CD14-positive monocyte (primary cell): ENCODE measurements at regions not wholly inside any gene's neighbourhood (a gene's known extent, or its start where the extent isn't known, plus 50 kb on each side); places are given as distances from the start of the nearest gene placed in this dataset.

Source experiments
- DNase-seq, 3 donors: peaks; one replicate each; pipeline ENCODE4 v3.0.0-alpha.2; 2011 to 2022
- H2AFZ ChIP-seq: 2 replicates; pipeline ENCODE4 v1.6.0; 2012; ENCODE audit warnings: mild to moderate bottlenecking, low read depth, low read length, inconsistent platforms; ENCODE audit not compliant: insufficient read depth, poor library complexity, severe bottlenecking
- H3K27ac ChIP-seq, 2 donors: 1 replicate in 1 of 2; 2 replicates in 1 of 2; pipeline ENCODE4 v1.5.1; 2012 to 2013; ENCODE audit warnings: low read length in 2 of 2, control low read depth in 1 of 2, inconsistent platforms in 1 of 2, low read depth in 1 of 2, mild to moderate bottlenecking in 1 of 2
- H3K27me3 ChIP-seq, 2 donors: one replicate each; pipeline versions ENCODE4 v1.6.0 to v1.6.1; 2011 to 2013; ENCODE audit warnings: low read length in 2 of 2; ENCODE audit not compliant: control insufficient read depth in 2 of 2, insufficient read depth in 2 of 2
- H3K36me3 ChIP-seq, 2 donors: replicated peaks in 1 of 2; 1 replicate in 1 of 2; 2 replicates in 1 of 2; pipeline versions ENCODE4 v1.5.1 to v1.6.1; 2012 to 2013; ENCODE audit warnings: low read length in 2 of 2, control low read depth in 1 of 2, inconsistent platforms in 1 of 2, mild to moderate bottlenecking in 1 of 2; ENCODE audit not compliant: insufficient read depth in 2 of 2, control insufficient read depth in 1 of 2
- H3K4me1 ChIP-seq, 2 donors: 1 replicate in 1 of 2; 2 replicates in 1 of 2; pipeline versions ENCODE4 v1.5.1 to v1.6.1; 2012 to 2013; ENCODE audit warnings: low read length in 2 of 2, control low read depth in 1 of 2, inconsistent platforms in 1 of 2, mild to moderate bottlenecking in 1 of 2, moderate library complexity in 1 of 2; ENCODE audit not compliant: insufficient read depth in 2 of 2, control insufficient read depth in 1 of 2
- H3K4me2 ChIP-seq: replicated peaks from 2 replicates; pipeline ENCODE3; 2012; ENCODE audit warnings: low read length, moderate library complexity, mild to moderate bottlenecking; ENCODE audit not compliant: poor library complexity, severe bottlenecking; ENCODE audit errors: extremely low read depth
- H3K4me3 ChIP-seq, 3 experiments: fragments of 200-600 bp in 1 of 3; sonication (generic) in 1 of 3; replicated peaks in 1 of 3; 1 replicate in 2 of 3; 2 replicates in 1 of 3; pipeline ENCODE4 v1.5.1; 2011 to 2013; ENCODE audit warnings: low read length in 3 of 3, mild to moderate bottlenecking in 3 of 3, control low read depth in 2 of 3, low read depth in 2 of 3, inconsistent platforms in 1 of 3, moderate library complexity in 1 of 3
- H3K79me2 ChIP-seq: 2 replicates; pipeline ENCODE4 v1.6.0; 2012; ENCODE audit warnings: mild to moderate bottlenecking, control low read depth, inconsistent platforms, low read length, moderate library complexity; ENCODE audit not compliant: insufficient read depth
- H3K9ac ChIP-seq: 2 replicates; pipeline ENCODE4 v1.6.0; 2017; ENCODE audit warnings: low read length, mild to moderate bottlenecking; ENCODE audit not compliant: insufficient read depth, poor library complexity, severe bottlenecking
- H3K9me3 ChIP-seq, 2 donors: replicated peaks in 1 of 2; 1 replicate in 1 of 2; 2 replicates in 1 of 2; pipeline versions ENCODE4 v1.5.1 to v1.6.1; 2012 to 2013; ENCODE audit warnings: low read length in 2 of 2, control low read depth in 1 of 2; ENCODE audit not compliant: control insufficient read depth in 1 of 2, insufficient read depth in 1 of 2
- H4K20me1 ChIP-seq: 2 replicates; pipeline ENCODE4 v1.6.0; 2012; ENCODE audit warnings: mild to moderate bottlenecking, low read length, control low read depth, moderate library complexity; ENCODE audit not compliant: insufficient read depth
- H3K27ac Mint-ChIP-seq, 7 donors: one replicate each; pipeline ENCODE4 v1.8.0; 2020; ENCODE audit warnings: mild to moderate bottlenecking in 7 of 7, mixed read lengths in 7 of 7, moderate library complexity in 6 of 7, inconsistent platforms in 2 of 7
- H3K27me3 Mint-ChIP-seq, 3 donors: one replicate each; pipeline ENCODE4 v1.8.0; 2021 to 2022; ENCODE audit warnings: low read depth in 3 of 3, mild to moderate bottlenecking in 3 of 3, mixed read lengths in 3 of 3, moderate library complexity in 3 of 3, inconsistent platforms in 1 of 3
- H3K36me3 Mint-ChIP-seq, 2 donors: one replicate each; pipeline ENCODE4 v1.8.0; 2020; ENCODE audit warnings: mixed read lengths in 2 of 2, inconsistent platforms in 1 of 2, mild to moderate bottlenecking in 1 of 2
- H3K4me1 Mint-ChIP-seq: one replicate; pipeline ENCODE4 v1.8.0; 2020; ENCODE audit warnings: mild to moderate bottlenecking, mixed read lengths
- H3K4me3 Mint-ChIP-seq, 2 donors: one replicate each; pipeline ENCODE4 v1.8.0; 2020; ENCODE audit warnings: mild to moderate bottlenecking in 2 of 2, mixed read lengths in 2 of 2, moderate library complexity in 1 of 2
- H3K9me3 Mint-ChIP-seq, 7 donors: one replicate each; pipeline ENCODE4 v1.8.0; 2020 to 2022; ENCODE audit warnings: mixed read lengths in 7 of 7, mild to moderate bottlenecking in 6 of 7, moderate library complexity in 6 of 7, inconsistent platforms in 2 of 7
- WGBS: methylation state at CpG from one replicate; pipeline ENCODE4 v1.1.5; 2013; ENCODE audit warnings: missing lambda C conversion rate; ENCODE audit not compliant: insufficient coverage; 5-methylcytosine and 5-hydroxymethylcytosine counted together
- intact Hi-C, 2 donors: fragments of 100-400 bp; cut with micrococcal nuclease; formaldehyde crosslinking; loops; one replicate each; pipeline versions ENCODE4 v1.15.0 to v1.15.1; 2023
- TF ChIP-seq, protein P1 (sequence below): fragments of 200-600 bp; IDR thresholded peaks from one replicate; pipeline ENCODE4 v1.8.0; 2022; ENCODE audit warnings: antibody characterized with exemption, mild to moderate bottlenecking

DNA sequence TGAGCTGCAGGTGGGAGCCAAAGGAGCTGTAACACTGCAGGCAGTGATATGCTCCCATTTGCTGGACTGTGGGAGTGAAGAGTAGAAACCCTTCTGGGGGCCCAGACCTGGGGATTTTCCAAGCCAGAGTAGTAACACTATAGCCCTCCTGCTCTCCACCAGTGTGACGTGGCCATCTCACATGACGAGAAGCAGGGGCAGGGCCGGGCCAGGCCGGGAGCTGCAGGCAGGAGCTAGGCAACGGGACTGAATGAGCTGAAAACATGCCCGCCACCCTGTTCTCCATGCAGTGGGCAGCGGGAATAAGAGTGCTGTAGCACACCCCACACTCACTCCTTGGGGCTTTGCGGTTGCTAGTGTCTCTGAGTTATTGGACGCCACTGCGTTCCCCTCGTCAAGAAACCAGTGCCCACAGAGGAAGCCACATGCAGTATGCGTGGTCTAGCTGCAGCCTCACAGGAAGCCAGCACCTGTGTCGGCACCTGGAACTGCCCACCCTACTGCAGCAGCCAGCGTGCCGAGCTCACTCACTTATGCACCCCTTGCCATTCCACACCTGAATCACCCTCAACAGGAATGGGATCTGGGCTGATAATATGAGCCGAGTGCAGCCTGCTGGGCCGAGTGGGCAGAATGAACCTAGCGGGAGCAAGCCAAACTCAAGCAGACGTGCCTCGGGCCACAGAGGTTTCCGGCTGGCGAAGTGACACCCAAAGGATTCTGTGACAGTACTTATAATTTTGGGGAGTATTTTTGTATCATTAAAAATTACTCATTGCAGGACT is 1389.6 kb downstream of the KCNT2 start:
- Histone ChIP-seq H3K4me1 (no peaks in the 10 kb centered on the region), H3K27ac (no peak overlapping the region), H3K79me2 (no peaks in the 10 kb centered on the region), H3K9ac (no peak overlapping the region), H3K4me2 (no peak overlapping the region), H3K27me3 (no peaks in the 10 kb centered on the region), H4K20me1 (no peaks in the 10 kb centered on the region), H3K36me3 (no peaks in the 10 kb centered on the region), H3K4me3 (no peak overlapping the region), H2AFZ (no peak overlapping the region), H3K9me3 (peaks cover 8 to 10% of the 10 kb centered on the region in 2 donors)
- DNase-seq = no peak
- peaks cover 0 to 3% (median 2%) of the 10 kb centered on the region in 3 donors for H3K27me3 Mint-ChIP-seq
- H3K36me3 Mint-ChIP-seq = no peaks in the 10 kb centered on the region
- 91% methylated on average over 16 of the region's 22 CpGs for WGBS
- H3K4me1 Mint-ChIP-seq = no peaks in the 10 kb centered on the region
- TF ChIP-seq, protein P1, sequence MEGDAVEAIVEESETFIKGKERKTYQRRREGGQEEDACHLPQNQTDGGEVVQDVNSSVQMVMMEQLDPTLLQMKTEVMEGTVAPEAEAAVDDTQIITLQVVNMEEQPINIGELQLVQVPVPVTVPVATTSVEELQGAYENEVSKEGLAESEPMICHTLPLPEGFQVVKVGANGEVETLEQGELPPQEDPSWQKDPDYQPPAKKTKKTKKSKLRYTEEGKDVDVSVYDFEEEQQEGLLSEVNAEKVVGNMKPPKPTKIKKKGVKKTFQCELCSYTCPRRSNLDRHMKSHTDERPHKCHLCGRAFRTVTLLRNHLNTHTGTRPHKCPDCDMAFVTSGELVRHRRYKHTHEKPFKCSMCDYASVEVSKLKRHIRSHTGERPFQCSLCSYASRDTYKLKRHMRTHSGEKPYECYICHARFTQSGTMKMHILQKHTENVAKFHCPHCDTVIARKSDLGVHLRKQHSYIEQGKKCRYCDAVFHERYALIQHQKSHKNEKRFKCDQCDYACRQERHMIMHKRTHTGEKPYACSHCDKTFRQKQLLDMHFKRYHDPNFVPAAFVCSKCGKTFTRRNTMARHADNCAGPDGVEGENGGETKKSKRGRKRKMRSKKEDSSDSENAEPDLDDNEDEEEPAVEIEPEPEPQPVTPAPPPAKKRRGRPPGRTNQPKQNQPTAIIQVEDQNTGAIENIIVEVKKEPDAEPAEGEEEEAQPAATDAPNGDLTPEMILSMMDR = no peak
- intact Hi-C loops = no loop called here
- no peak overlapping the region for H3K4me3 Mint-ChIP-seq
- no peak overlapping the region for H3K27ac Mint-ChIP-seq
- H3K9me3 Mint-ChIP-seq = peaks cover 0 to 12% (median 10%) of the 10 kb centered on the region in 7 donors

DNA sequence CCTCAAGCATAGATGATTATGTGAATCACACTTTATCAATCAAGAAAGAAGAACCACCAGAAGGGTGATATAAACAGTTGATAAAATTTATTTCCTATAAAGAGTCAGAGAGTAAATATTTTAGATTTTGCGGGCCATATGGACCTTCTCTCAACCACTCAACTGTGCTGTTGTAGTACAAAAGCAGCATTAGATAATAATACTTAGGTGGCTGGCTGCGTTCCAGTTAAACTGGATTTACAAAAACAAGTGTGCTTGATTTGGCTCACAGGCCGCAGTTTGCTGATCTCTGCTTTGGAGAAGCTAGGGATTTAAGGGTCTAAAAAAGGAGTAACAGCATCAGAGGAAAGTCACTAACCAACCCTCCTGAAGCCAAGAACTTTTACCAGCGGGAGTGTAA is 1406.0 kb downstream of the KCNT2 start:
- Mint-ChIP-seq H3K36me3 (no peaks in the 10 kb centered on the region), H3K4me3 (no peak overlapping the region), H3K4me1 (no peaks in the 10 kb centered on the region), H3K27me3 (no peaks in the 10 kb centered on the region), H3K9me3 (peaks cover 0 to 3% (median 1%) of the 10 kb centered on the region in 7 donors), H3K27ac (no peak overlapping the region)
- no peak overlapping the region for H2AFZ ChIP-seq
- H3K27ac ChIP-seq = no peak overlapping the region
- no peaks in the 10 kb centered on the region for H4K20me1 ChIP-seq
- no peaks in the 10 kb centered on the region for H3K4me1 ChIP-seq
- H3K4me3 ChIP-seq = no peak overlapping the region
- no peaks in the 10 kb centered on the region for H3K79me2 ChIP-seq
- no peaks in the 10 kb centered on the region for H3K36me3 ChIP-seq
- H3K4me2 ChIP-seq = no peak overlapping the region
- WGBS = 80% methylated on average over 1 of the region's 4 CpGs
- no peak for DNase-seq
- peaks cover 3 to 4% of the 10 kb centered on the region in 2 donors for H3K9me3 ChIP-seq
- intact Hi-C loops = no loop called here
- TF ChIP-seq, protein P1 = no peak
- no peaks in the 10 kb centered on the region for H3K27me3 ChIP-seq
- no peak overlapping the region for H3K9ac ChIP-seq
